Stimulated activated CD4-positive, alpha-beta T cell treated with anti-CD3 and anti-CD28 coated beads, Interleukin-2, amount 100 ng/mL, for 4 hours (primary cell): ENCODE measurements at regions not wholly inside any gene's neighbourhood (a gene's known extent, or its start where the extent isn't known, plus 50 kb on each side); places are given as distances from the start of the nearest gene placed in this dataset.
"Not testable (repeated sequence)": the region's sequence is repeated elsewhere in the genome, so short reads cannot be mapped to it uniquely, and the experiment has no call there.

ENCODE experiments used
- DNase-seq: peaks from one replicate; pipeline ENCODE4 v3.0.0-alpha.2; 2020; ENCODE audit warnings: low read depth

- no peak for DNase-seq
Measured at GRCh38 chr5:162990856-162991497, 446.4 kb upstream of the CCNG1 start.

DNA sequence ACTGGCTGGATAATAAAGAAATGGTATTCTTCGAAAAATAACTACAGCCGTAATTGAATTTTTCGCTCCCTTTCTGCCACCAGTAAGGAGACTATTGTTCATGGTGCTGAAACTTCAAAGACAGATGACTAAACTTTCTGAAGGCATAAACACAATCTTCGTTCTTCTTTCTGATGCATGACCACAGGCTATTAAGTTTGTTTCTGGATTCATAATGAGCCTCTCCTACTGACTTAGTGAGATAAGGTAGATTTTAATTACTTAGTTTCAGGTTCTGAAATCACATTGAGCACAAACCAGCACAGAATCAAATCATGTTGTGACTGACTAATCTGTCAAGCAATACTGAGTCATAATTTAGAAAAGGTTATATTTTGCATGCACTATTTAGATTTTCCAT is 441.8 kb upstream of the CCNG1 start:
- no peak for DNase-seq

- no peak for DNase-seq
Measured at GRCh38 chr5:162996053-162996452, 441.3 kb upstream of the CCNG1 start.

DNA sequence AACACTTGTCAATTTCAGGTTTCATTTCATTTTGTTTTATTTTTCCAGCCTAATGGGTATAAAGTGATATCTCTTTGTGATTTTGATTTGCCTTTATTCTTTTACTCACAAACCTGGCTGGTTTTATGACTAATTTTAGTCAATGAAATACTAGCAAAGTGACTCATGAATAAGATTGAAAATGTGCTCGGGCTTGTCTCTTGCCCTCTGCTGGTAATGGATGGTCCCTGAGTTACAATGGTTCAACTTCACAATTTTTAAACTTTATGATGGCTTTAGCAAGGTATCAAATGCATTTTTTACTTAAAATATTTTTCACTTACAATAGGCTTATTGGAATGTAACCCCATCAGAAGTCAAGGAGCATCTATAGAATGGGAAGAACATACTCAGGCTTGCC is 431.4 kb upstream of the CCNG1 start:
- DNase-seq = no peak

GRCh38 chr5:163022582-163023128 is 414.7 kb upstream of the CCNG1 start:
- DNase-seq = no peak

- no peak for DNase-seq
Measured at GRCh38 chr5:163023846-163024245, 413.5 kb upstream of the CCNG1 start.

DNA sequence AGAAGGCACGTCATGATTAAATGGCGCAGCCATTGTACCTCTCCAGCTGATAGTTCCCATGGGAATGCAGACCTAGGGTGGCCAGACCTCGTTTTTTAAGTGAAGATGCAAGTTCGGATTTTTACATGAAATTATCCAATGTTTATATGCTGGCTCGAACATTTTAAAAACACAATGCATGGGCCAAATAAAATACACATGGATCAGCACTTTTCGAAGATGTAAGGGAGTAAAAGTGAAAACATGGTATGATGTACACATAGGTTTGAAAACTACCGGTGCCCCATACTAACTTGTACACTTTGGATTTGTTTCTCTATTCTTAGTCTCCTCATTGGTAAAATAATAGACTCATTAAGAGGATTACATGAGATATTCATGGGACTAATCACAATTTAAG is 412.5 kb upstream of the CCNG1 start:
- DNase-seq = no peak

GRCh38 chr5:163033656-163034055 is 403.7 kb upstream of the CCNG1 start:
- DNase-seq = no peak

- DNase-seq = no peak
Measured at GRCh38 chr5:163041254-163041653, 396.1 kb upstream of the CCNG1 start.

GRCh38 chr5:163079618-163080017 is 357.8 kb upstream of the CCNG1 start:
- no peak for DNase-seq

DNA sequence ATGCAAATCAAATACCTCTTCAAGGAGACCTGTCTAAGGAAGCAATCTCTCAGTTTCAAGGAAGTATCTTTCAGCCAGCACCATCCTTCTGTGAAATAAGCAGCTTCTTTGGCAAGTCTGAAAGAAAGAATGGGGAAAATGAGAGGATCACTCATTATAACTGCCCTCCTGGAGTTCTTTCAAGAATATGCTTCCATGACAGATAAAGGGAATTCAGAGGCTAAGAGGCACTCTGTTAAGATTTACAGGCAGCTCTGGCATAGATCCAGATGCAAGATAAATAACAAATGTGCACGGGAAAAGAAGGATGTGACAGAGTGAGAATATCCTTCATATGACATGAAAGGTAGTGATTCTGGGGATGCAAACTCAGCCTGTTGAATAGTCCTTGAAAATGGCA is 348.2 kb upstream of the CCNG1 start:
- DNase-seq = no peak

- DNase-seq = no peak
Measured at GRCh38 chr5:163089926-163090325, 347.5 kb upstream of the CCNG1 start.

DNA sequence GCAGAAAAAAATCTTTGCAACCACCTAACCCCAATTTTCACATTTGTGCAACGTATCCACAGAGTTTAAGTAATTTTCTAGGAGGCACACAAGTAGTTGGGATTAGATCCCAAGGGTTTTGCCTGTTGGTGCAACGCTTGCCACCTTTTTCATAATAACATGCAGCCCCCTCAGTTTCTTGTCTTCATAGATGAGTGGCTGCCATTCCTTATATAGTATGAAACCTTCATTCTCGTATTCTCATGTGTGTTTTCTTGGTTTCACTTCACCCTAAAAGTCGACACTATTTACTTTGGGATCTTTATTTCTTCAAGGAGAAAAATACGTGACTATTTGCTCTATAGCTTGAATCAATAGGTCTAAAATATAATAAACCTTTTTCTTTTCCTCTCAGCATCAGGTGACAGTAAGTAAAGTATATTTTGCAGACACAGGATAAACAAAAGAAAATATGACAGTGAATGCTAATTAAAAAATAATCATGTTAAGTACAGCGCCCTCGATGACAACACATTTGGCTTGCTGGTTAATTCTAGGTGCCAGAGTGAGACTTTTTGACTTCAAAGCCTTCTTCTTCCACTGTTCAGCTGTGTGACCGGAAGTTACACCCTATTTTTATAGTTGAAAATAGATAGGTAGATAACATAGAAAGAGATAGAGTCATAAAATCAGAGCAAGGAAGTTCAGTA is 342.8 kb upstream of the CCNG1 start:
- no peak for DNase-seq

DNA sequence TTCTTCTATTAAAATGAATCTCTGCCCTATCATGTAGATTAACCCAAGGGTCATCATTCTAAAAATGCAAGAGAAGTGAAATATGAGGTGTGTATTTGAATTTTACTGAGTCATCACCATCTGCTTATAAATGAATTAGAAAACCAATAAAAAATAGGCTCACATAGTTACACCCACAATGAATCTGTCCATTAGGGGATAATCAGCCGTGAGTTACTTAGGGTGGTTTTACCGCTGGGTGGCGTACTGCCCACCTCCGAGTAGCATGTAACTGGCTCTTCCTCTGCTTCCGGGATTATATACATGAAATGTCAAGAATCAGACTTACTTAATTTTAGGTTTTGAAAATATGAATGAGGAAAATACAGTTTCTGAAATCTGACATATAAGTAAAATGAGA is 332.9 kb upstream of the CCNG1 start:
- no peak for DNase-seq

DNA sequence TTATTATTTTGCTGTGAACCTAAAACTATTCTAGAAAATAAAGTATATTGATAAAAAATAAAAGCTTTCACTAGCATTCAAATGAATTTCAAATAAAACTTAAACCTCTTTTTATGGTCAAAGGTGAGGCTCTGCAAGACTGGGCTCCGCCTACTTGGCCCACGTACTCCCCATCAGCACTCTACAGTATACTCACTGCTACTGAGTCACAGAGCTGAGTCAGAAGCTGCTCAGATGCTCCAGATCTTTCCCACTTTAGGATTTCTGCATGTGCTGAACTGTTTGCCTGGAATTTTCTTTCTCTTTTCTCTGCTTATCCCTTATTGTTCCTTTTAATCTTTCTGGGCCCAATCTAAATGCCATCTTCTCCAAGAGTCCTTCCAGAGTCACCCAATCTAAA is 331.9 kb upstream of the CCNG1 start:
- no peak for DNase-seq

DNA sequence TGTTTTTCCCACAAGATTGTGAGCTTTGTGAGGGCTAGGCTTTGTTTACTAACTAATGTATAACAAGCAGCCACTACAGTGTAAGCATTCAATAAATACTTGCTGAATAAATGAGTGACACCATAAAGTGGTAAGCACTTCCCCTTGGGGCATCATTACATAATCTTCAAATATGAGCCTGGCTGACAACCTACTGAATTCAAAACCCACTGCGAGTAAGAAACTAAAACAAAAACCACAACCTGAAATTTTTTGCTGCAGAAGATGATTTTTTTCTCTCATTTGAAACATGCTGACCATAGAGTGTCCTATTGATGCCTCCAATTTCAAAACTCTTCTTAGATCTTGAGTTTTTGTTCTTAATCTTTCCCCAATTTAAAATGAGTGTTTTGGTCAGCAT is 331.3 kb upstream of the CCNG1 start:
- DNase-seq = no peak

DNA sequence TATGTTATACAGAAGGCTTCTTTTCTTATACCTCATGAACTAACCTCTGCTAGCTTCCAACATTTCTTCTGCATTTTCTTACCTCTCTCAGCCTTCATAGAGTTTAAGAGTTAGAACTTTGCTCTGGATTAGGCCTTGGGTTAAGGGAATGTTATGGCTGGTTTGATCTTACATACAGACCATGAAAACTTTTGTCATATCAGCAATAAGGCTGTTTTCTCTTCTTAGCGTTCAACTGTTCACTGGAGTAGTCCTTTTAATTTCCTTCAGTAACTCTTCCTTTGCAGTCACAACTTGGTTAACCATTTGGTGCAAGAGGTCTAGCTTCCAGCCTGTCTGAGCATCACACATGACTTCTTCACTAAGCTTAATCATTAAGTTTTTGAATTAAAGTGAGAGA is 329.0 kb upstream of the CCNG1 start:
- DNase-seq = no peak

GRCh38 chr5:163115011-163115410 is 322.4 kb upstream of the CCNG1 start:
- DNase-seq = no peak

- not testable (repeated sequence) for DNase-seq
Measured at GRCh38 chr5:163116618-163117017, 320.8 kb upstream of the CCNG1 start.

DNA sequence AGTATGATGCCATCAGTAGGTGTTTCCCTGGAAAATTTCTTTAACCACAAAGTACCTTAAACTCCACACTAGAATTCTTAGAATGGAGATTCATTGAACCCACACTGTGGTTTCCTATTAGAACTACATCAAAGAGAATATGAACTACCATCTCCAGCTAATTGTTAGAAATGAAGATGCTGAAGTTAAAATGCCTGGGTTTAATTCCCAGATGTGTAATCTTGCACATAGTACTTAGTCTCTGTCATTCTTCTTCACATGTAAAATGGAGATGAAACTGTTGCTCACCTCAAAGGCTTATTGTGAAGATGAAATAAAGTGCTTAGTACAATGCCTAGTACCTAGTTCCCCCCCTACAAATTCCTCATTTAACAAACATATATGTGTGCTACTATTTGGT is 303.3 kb upstream of the CCNG1 start:
- no peak for DNase-seq

DNA sequence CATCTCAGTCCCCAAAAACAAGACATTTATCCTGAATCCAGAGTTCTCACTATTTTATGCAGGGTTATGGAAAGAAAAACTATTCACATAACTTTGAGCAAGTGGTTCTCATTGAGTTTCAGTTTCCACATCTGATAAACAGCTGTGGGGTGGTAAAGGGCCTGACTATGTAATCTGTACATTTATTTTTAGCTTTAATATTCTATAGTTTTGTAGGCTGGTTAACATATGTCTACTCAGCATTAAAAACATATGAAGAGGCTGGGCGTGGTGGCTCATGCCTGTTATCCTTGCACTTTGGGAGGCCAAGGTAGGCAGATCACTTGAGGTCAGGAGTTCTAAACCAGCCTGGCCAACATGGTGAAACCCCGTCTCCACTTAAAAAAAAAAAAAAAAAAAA is 301.5 kb upstream of the CCNG1 start:
- DNase-seq = no peak

- DNase-seq = no peak
Measured at GRCh38 chr5:163161512-163161911, 275.9 kb upstream of the CCNG1 start.

DNA sequence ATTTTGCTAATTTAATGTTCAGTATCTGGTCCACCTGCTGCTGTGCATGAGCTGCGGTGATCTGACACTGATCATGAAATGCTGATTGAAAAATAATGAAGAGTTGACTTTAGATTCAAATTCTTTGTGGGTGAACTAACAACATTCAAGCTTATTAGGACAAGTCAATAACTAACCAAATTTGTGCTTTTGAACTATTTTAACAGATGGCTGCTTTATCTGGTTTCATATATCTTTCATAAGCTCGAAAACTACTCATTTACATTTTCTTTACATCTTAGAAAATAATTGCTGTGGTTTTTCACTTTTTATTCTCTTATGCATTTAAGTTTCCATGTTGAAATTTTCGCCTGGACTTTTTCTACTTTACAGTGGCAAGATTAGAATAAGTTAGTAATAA is 274.8 kb upstream of the CCNG1 start:
- DNase-seq = no peak

- DNase-seq = no peak
Measured at GRCh38 chr5:163163858-163164257, 273.5 kb upstream of the CCNG1 start.
